Tibial nerve (tissue), 4 donors: ENCODE measurements at regions not wholly inside any gene's neighbourhood (a gene's known extent, or its start where the extent isn't known, plus 50 kb on each side); places are given as distances from the start of the nearest gene placed in this dataset.

Experiments
- CTCF ChIP-seq, 5 experiments: fragments of 200-600 bp in 3 of 5; fragments of 450-650 bp in 2 of 5; sonication (generic) in 3 of 5; IDR thresholded peaks; one replicate each; pipeline ENCODE4 v1.5.1; 2016 to 2019; ENCODE audit warnings: antibody characterized with exemption in 5 of 5, mild to moderate bottlenecking in 3 of 5, moderate library complexity in 2 of 5
- EP300 ChIP-seq, 2 donors: sonication (generic); formaldehyde crosslinking; IDR thresholded peaks; one replicate each; pipeline ENCODE4 v1.6.1; 2017; ENCODE audit warnings: antibody characterized with exemption in 2 of 2, mild to moderate bottlenecking in 1 of 2
- POLR2A ChIP-seq, 2 donors: fragments of 450-650 bp; IDR thresholded peaks; one replicate each; pipeline ENCODE4 v1.6.1; 2017; ENCODE audit warnings: antibody characterized with exemption in 2 of 2, mild to moderate bottlenecking in 2 of 2, moderate library complexity in 2 of 2

GRCh38 chr5:81866994-81867393 lies 104.8 kb upstream of the ATG10 start:
- no peak for TF ChIP-seq CTCF (IDR thresholded peaks at IDR 0.05)
- TF ChIP-seq POLR2A (IDR thresholded peaks at IDR 0.05): no peak
- TF ChIP-seq EP300 (IDR thresholded peaks at IDR 0.05): no peak
